Activated naive CD4-positive, alpha-beta T cell treated with anti-CD3 and anti-CD28 coated beads, Interleukin-2, amount 10 ng/mL, durations not matched to agents 7 days and 5 days (primary cell): ENCODE measurements at regions not wholly inside any gene's neighbourhood (a gene's known extent, or its start where the extent isn't known, plus 50 kb on each side); places are given as distances from the start of the nearest gene placed in this dataset.
"Not testable (repeated sequence)": the region's sequence is repeated elsewhere in the genome, so short reads cannot be mapped to it uniquely, and the experiment has no call there.

Experiments used
- CTCF ChIA-PET: fragments of 350-600 bp; sonication (Branson Sonifier 250); formaldehyde crosslinking; loops from one replicate; lab custom pipeline; 2021; ENCODE audit warnings: antibody characterized with exemption; lab: Charles Lee
- DNase-seq: peaks from one replicate; pipeline ENCODE4 v3.0.0-alpha.2; 2020
- H3K27ac Mint-ChIP-seq: one replicate; pipeline ENCODE4 v1.8.0; 2021; ENCODE audit warnings: mild to moderate bottlenecking, moderate library complexity, mixed read lengths
- H3K27me3 Mint-ChIP-seq: one replicate; pipeline ENCODE4 v1.8.0; 2021; ENCODE audit warnings: mild to moderate bottlenecking, mixed read lengths
- H3K36me3 Mint-ChIP-seq: one replicate; pipeline ENCODE4 v1.8.0; 2021; ENCODE audit warnings: mixed read lengths
- H3K4me1 Mint-ChIP-seq: one replicate; pipeline ENCODE4 v1.8.0; 2021; ENCODE audit warnings: mixed read lengths
- H3K4me3 Mint-ChIP-seq: one replicate; pipeline ENCODE4 v1.8.0; 2021; ENCODE audit warnings: mild to moderate bottlenecking, moderate library complexity, mixed read lengths
- H3K9me3 Mint-ChIP-seq: one replicate; pipeline ENCODE4 v1.8.0; 2021; ENCODE audit warnings: mixed read lengths

- Mint-ChIP-seq H3K4me3 (no peak overlapping the region), H3K4me1 (no peaks in the 10 kb centered on the region), H3K36me3 (no peaks in the 10 kb centered on the region), H3K27ac (no peak overlapping the region), H3K9me3 (no peaks in the 10 kb centered on the region), H3K27me3 (no peaks in the 10 kb centered on the region)
- CTCF ChIA-PET: no interaction called here
- no peak for DNase-seq
Measured at GRCh38 chr3:181917027-181917426, 205.3 kb downstream of the SOX2 start.

DNA sequence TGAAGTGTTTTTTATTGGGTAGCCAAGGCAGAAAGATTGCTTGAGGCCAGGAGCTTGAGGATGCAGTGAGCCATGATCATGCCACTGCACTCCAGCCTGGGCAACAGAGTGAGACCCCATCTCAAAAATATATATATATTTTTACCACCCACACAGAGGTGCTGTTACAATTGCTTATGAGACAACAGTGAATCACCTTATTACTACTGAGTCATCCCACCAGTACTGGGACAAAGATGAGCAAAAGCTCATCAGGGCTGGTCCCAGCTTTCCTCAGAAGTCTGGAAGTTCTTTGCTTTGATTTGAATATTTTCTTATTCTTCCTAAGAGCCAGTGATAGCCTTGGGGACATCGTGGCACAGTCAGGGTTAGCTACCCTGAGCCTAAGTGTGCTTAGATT is 207.7 kb downstream of the SOX2 start:
- no peak overlapping the region for H3K27ac Mint-ChIP-seq
- H3K4me1 Mint-ChIP-seq: no peaks in the 10 kb centered on the region
- H3K36me3 Mint-ChIP-seq: no peaks in the 10 kb centered on the region
- H3K9me3 Mint-ChIP-seq: peaks cover 7% of the 10 kb centered on the region
- no peak overlapping the region for H3K4me3 Mint-ChIP-seq
- CTCF ChIA-PET: no interaction called here
- no peak for DNase-seq
- no peaks in the 10 kb centered on the region for H3K27me3 Mint-ChIP-seq

GRCh38 chr3:181920409-181920808 is 208.7 kb downstream of the SOX2 start:
- Mint-ChIP-seq H3K27me3 (no peaks in the 10 kb centered on the region), H3K36me3 (no peaks in the 10 kb centered on the region), H3K4me1 (no peaks in the 10 kb centered on the region), H3K27ac (no peak overlapping the region), H3K4me3 (no peak overlapping the region), H3K9me3 (peaks cover 10% of the 10 kb centered on the region)
- no peak for DNase-seq
- CTCF ChIA-PET: interaction anchor here (0.6 kb wide), 1 partner anchor 371 kb away, joined by 4 read pairs; no protein-coding TSS in a partner anchor

GRCh38 chr3:181921220-181921619 is 209.5 kb downstream of the SOX2 start:
- H3K4me3 Mint-ChIP-seq: no peak overlapping the region
- H3K27me3 Mint-ChIP-seq: no peaks in the 10 kb centered on the region
- CTCF ChIA-PET: no interaction called here

DNA sequence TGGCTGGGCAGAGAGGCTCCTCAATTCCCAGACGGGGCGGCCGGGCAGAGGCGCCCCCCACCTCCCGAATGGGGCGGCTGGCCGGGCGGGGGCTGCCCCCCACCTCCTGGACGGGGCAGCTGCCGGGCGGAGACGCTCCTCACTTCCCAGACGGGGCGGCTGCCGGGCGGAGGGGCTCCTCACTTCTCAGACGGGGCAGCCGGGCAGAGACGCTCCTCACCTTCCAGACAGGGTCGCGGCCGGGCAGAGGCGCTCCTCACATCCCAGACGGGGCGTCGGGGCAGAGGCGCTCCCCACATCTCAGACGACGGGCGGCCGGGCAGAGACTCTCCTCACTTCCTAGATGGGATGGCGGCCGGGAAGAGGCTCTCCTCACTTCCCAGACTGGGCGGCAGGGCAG is 214.1 kb downstream of the SOX2 start:
- CTCF ChIA-PET, H3K27me3 Mint-ChIP-seq, H3K4me3 Mint-ChIP-seq, H3K4me1 Mint-ChIP-seq, DNase-seq, H3K36me3 Mint-ChIP-seq, H3K27ac Mint-ChIP-seq: not testable (repeated sequence)
- peaks cover 24% of the 10 kb centered on the region for H3K9me3 Mint-ChIP-seq

More at GRCh38 chr3:181921220-181921619, 209.5 kb downstream of the SOX2 start:
- DNase-seq: no peak
- H3K9me3 Mint-ChIP-seq: peaks cover 10% of the 10 kb centered on the region
- H3K4me1 Mint-ChIP-seq: no peaks in the 10 kb centered on the region
- H3K27ac Mint-ChIP-seq: no peak overlapping the region
- no peaks in the 10 kb centered on the region for H3K36me3 Mint-ChIP-seq

- no peak overlapping the region for H3K27ac Mint-ChIP-seq
- DNase-seq: no peak
- H3K9me3 Mint-ChIP-seq: peaks cover 15% of the 10 kb centered on the region
- peaks cover 1% of the 10 kb centered on the region for H3K36me3 Mint-ChIP-seq
- H3K4me3 Mint-ChIP-seq: no peak overlapping the region
- H3K27me3 Mint-ChIP-seq: no peaks in the 10 kb centered on the region
- CTCF ChIA-PET: no interaction called here
- H3K4me1 Mint-ChIP-seq: no peaks in the 10 kb centered on the region
Measured at GRCh38 chr3:181929501-181929900, 217.8 kb downstream of the SOX2 start.

DNA sequence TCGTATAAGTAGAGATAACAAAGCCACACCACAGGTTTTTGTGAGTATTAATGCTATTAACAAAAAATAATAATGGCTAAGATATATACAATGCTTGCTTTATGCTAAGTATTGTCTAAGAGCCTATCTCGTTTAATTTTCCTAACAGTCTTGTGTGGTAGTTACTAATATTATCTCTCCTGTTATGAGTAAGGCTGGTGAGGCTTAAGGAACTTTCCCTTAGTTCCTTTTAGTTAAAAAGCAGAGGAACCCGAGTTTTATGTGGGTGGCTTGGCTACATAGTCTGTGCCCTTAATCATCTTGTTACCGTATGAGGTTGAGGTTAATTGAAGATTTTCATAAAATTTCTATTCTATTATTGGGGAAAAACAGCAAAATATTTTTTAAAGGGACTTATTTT is 218.4 kb downstream of the SOX2 start:
- CTCF ChIA-PET: no interaction called here
- no peak overlapping the region for H3K4me3 Mint-ChIP-seq
- H3K27ac Mint-ChIP-seq: no peak overlapping the region
- no peaks in the 10 kb centered on the region for H3K4me1 Mint-ChIP-seq
- no peaks in the 10 kb centered on the region for H3K27me3 Mint-ChIP-seq
- H3K36me3 Mint-ChIP-seq: peaks cover 1% of the 10 kb centered on the region
- peaks cover 14% of the 10 kb centered on the region for H3K9me3 Mint-ChIP-seq
- DNase-seq: no peak

GRCh38 chr3:181932039-181932438 is 220.3 kb downstream of the SOX2 start:
- H3K36me3 Mint-ChIP-seq: no peaks in the 10 kb centered on the region
- no peaks in the 10 kb centered on the region for H3K27me3 Mint-ChIP-seq
- no peaks in the 10 kb centered on the region for H3K4me1 Mint-ChIP-seq
- CTCF ChIA-PET: no interaction called here
- no peak for DNase-seq
- no peak overlapping the region for H3K4me3 Mint-ChIP-seq
- no peak overlapping the region for H3K27ac Mint-ChIP-seq
- peaks cover 13% of the 10 kb centered on the region for H3K9me3 Mint-ChIP-seq

DNA sequence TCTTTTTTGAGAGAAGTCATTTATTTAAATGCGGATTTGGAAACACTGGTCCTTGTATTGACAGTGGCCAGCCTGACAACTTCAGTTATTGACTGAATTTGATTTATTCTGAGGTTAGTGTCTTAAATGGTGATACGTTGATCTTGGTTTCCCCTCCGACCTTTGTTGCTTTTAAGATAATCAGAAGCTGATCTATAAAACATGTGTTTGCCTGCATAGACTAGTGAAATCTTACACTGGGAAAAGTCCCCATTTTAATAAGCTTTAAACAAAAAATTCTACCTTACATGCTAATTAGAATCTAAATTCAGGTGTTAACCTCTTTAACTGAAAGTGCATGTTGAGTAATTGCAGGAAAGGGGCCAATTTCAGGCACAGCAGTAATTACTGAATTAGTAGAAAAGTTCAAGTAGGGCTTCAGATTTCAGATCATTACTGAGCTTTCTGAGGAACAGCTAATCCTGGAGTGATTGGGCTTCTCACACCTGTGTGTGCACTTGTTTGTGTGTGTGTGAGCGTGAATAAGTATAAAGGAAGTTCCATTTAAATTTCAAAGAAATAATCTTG is 221.4 kb downstream of the SOX2 start:
- no peaks in the 10 kb centered on the region for H3K4me1 Mint-ChIP-seq
- no peak for DNase-seq
- H3K4me3 Mint-ChIP-seq: no peak overlapping the region
- CTCF ChIA-PET: no interaction called here
- H3K9me3 Mint-ChIP-seq: peaks cover 10% of the 10 kb centered on the region
- no peak overlapping the region for H3K27ac Mint-ChIP-seq
- H3K27me3 Mint-ChIP-seq: no peaks in the 10 kb centered on the region
- no peaks in the 10 kb centered on the region for H3K36me3 Mint-ChIP-seq

- Mint-ChIP-seq H3K4me3 (no peak overlapping the region), H3K27ac (no peak overlapping the region), H3K4me1 (no peaks in the 10 kb centered on the region), H3K36me3 (no peaks in the 10 kb centered on the region), H3K27me3 (no peaks in the 10 kb centered on the region), H3K9me3 (peaks cover 2% of the 10 kb centered on the region)
- DNase-seq: no peak
- CTCF ChIA-PET: no interaction called here
Measured at GRCh38 chr3:181935915-181936314, 224.2 kb downstream of the SOX2 start.

GRCh38 chr3:181936774-181937173 is 225.0 kb downstream of the SOX2 start:
- H3K4me1 Mint-ChIP-seq: no peaks in the 10 kb centered on the region
- no peak overlapping the region for H3K4me3 Mint-ChIP-seq
- no peaks in the 10 kb centered on the region for H3K36me3 Mint-ChIP-seq
- no peak for DNase-seq
- no peak overlapping the region for H3K27ac Mint-ChIP-seq
- peaks cover 2% of the 10 kb centered on the region for H3K9me3 Mint-ChIP-seq
- CTCF ChIA-PET: no interaction called here
- H3K27me3 Mint-ChIP-seq: no peaks in the 10 kb centered on the region

GRCh38 chr3:181938580-181938979 is 226.9 kb downstream of the SOX2 start:
- H3K36me3 Mint-ChIP-seq: not testable (repeated sequence)

GRCh38 chr3:181940703-181941102 is 229.0 kb downstream of the SOX2 start:
- H3K27me3 Mint-ChIP-seq: no peaks in the 10 kb centered on the region
- H3K9me3 Mint-ChIP-seq: peaks cover 2% of the 10 kb centered on the region
- CTCF ChIA-PET: no interaction called here
- no peaks in the 10 kb centered on the region for H3K36me3 Mint-ChIP-seq
- no peak overlapping the region for H3K4me3 Mint-ChIP-seq
- no peaks in the 10 kb centered on the region for H3K4me1 Mint-ChIP-seq
- no peak overlapping the region for H3K27ac Mint-ChIP-seq
- no peak for DNase-seq

More at GRCh38 chr3:181938580-181938979, 226.9 kb downstream of the SOX2 start:
- CTCF ChIA-PET, H3K4me3 Mint-ChIP-seq, H3K9me3 Mint-ChIP-seq, H3K27me3 Mint-ChIP-seq, DNase-seq, H3K27ac Mint-ChIP-seq, H3K4me1 Mint-ChIP-seq: not testable (repeated sequence)

DNA sequence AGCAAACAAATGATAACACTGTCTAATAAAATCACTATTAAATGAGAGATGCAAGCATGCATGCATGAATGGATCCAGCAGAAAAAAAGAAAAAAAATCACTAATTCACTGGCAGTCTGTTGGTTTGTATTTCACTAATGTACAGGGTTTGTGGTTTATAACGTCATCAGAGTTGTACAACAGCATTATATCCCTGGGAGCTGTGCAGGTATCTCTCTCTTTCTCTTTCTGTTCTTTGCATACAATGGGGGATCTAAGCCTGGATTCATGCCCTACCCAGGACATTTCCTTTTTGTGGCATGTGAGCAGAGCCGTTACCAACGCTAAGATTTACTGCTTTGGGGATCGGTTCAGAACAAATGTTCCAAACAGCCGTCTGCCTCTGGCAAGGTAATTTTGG is 229.5 kb downstream of the SOX2 start:
- Mint-ChIP-seq H3K9me3 (peaks cover 2% of the 10 kb centered on the region), H3K4me1 (no peaks in the 10 kb centered on the region), H3K27ac (no peak overlapping the region), H3K36me3 (no peaks in the 10 kb centered on the region), H3K4me3 (no peak overlapping the region), H3K27me3 (no peaks in the 10 kb centered on the region)
- no peak for DNase-seq
- CTCF ChIA-PET: no interaction called here

GRCh38 chr3:181943285-181943684 is 231.6 kb downstream of the SOX2 start:
- Mint-ChIP-seq H3K27ac (no peak overlapping the region), H3K4me1 (no peaks in the 10 kb centered on the region), H3K9me3 (peaks cover 2% of the 10 kb centered on the region), H3K36me3 (no peaks in the 10 kb centered on the region), H3K4me3 (no peak overlapping the region), H3K27me3 (no peaks in the 10 kb centered on the region)
- CTCF ChIA-PET: no interaction called here
- no peak for DNase-seq

DNA sequence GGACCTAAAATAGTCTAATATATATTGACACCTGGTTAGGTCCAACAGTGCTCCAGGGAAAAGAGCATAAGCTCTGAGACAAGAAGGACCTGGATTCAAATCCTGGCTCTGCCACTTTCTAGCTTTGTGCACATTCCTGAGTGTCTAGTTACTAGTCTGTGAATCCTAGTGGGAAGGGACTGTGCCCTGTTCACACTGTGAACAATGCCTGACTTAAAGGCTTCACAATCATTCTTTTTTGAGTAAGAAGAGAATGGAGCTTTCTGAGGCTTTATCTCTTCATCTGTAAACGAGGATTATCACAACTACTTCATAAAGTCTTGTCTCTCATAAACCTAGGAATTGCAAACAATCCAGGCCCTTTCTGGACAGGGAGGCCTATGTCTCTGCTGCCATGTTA is 235.9 kb downstream of the SOX2 start:
- Mint-ChIP-seq H3K27ac (no peak overlapping the region), H3K4me1 (no peaks in the 10 kb centered on the region), H3K27me3 (no peaks in the 10 kb centered on the region), H3K36me3 (no peaks in the 10 kb centered on the region), H3K4me3 (no peak overlapping the region), H3K9me3 (no peaks in the 10 kb centered on the region)
- no peak for DNase-seq
- CTCF ChIA-PET: no interaction called here
